ENCODE measurements at regions not wholly inside any gene's neighbourhood (a gene's known extent, or its start where the extent isn't known, plus 50 kb on each side); places are given as distances from the start of the nearest gene placed in this dataset.

- no peak overlapping the region for H2BK15ac ChIP-seq (ENCODE audit: low read depth, low read length)
- ATAC-seq (ENCODE audit: low read depth) (no peak), DNase-seq (no peak)
- no peak overlapping the region for H3K4me2 ChIP-seq (ENCODE audit: low read depth, low read length)
- no peaks in the 10 kb centered on the region for H4K20me1 ChIP-seq (ENCODE audit: insufficient read depth, low read length)
- H4K91ac ChIP-seq (ENCODE audit: insufficient read depth, low read depth, low read length), result no peak overlapping the region
- TF ChIP-seq, protein P1, sequence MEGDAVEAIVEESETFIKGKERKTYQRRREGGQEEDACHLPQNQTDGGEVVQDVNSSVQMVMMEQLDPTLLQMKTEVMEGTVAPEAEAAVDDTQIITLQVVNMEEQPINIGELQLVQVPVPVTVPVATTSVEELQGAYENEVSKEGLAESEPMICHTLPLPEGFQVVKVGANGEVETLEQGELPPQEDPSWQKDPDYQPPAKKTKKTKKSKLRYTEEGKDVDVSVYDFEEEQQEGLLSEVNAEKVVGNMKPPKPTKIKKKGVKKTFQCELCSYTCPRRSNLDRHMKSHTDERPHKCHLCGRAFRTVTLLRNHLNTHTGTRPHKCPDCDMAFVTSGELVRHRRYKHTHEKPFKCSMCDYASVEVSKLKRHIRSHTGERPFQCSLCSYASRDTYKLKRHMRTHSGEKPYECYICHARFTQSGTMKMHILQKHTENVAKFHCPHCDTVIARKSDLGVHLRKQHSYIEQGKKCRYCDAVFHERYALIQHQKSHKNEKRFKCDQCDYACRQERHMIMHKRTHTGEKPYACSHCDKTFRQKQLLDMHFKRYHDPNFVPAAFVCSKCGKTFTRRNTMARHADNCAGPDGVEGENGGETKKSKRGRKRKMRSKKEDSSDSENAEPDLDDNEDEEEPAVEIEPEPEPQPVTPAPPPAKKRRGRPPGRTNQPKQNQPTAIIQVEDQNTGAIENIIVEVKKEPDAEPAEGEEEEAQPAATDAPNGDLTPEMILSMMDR (conservative IDR thresholded peaks at IDR 0.05; ENCODE audit: low read depth, low read length), result no peak
- no peak for TF ChIP-seq BHLHE40 (IDR thresholded peaks at IDR 0.05; ENCODE audit: low read depth, low read length)
- TF ChIP-seq CHD1 (IDR thresholded peaks at IDR 0.05; ENCODE audit: low read depth, low read length), result no peak
- TF ChIP-seq MAFK (IDR thresholded peaks at IDR 0.05; ENCODE audit: low read depth, low read length), result no peak
- no peak for TF ChIP-seq ELK1 (IDR thresholded peaks at IDR 0.05; ENCODE audit: borderline replicate concordance, low read depth, low read length)
- TF ChIP-seq SMC3 (IDR thresholded peaks at IDR 0.05; ENCODE audit: low read depth, low read length), result no peak
- no peak for TF ChIP-seq RCOR1 (IDR thresholded peaks at IDR 0.05; ENCODE audit: insufficient replicate concordance, low read length)
- TF ChIP-seq POLR2A (IDR thresholded peaks at IDR 0.05; ENCODE audit: low read depth, low read length), result no peak
- no peak for TF ChIP-seq MXI1 (IDR thresholded peaks at IDR 0.05; ENCODE audit: borderline replicate concordance, low read depth, low read length)
- no peak for TF ChIP-seq RAD21 (IDR thresholded peaks at IDR 0.05; ENCODE audit: low read length)
- no peak for TF ChIP-seq FOS (IDR thresholded peaks at IDR 0.05; ENCODE audit: low read depth, low read length)
- TF ChIP-seq MAZ (IDR thresholded peaks at IDR 0.05; ENCODE audit: borderline replicate concordance, low read depth, low read length), result no peak
- H3K36me3 ChIP-seq (ENCODE audit: control insufficient read depth, insufficient read depth, low read length), result no peaks in the 10 kb centered on the region
- no peak overlapping the region for H3K14ac ChIP-seq (replicated peaks; ENCODE audit: low read depth, low read length)
- no peak overlapping the region for H2AK5ac ChIP-seq (ENCODE audit: low read depth, low read length)
- no peak overlapping the region for H4K8ac ChIP-seq (ENCODE audit: low read depth in 2 of 2, low read length in 2 of 2)
- H3K4me1 ChIP-seq (ENCODE audit: control insufficient read depth, insufficient read depth, low read length), result no peaks in the 10 kb centered on the region
- H3K4me3 ChIP-seq (ENCODE audit: insufficient read depth, low read depth, low read length), result no peak overlapping the region
- peaks cover 56% of the 10 kb centered on the region for H3K27me3 ChIP-seq (ENCODE audit: control insufficient read depth, insufficient read depth, low read length)
- intact Hi-C loops (cut with micrococcal nuclease) (no loop called here), in situ Hi-C loops (cut with MboI; ENCODE audit: low sequenced_read_pairs) (no loop called here), dilution Hi-C loops (cut with HindIII; ENCODE audit: low sequenced_read_pairs, unreplicated experiment) (no loop called here)
- H3K79me1 ChIP-seq (ENCODE audit: low read depth in 1 of 2, low read length in 2 of 2), result no peaks in the 10 kb centered on the region
- no peak overlapping the region for H3K23ac ChIP-seq (ENCODE audit: low read depth, low read length)
- H2AK9ac ChIP-seq (replicated peaks; ENCODE audit: low read depth, low read length, poor library complexity), result no peak overlapping the region
- H2BK120ac ChIP-seq (ENCODE audit: low read depth, low read length), result no peak overlapping the region
- no peaks in the 10 kb centered on the region for H3K9me3 ChIP-seq (ENCODE audit: control insufficient read depth, insufficient read depth, low read length)
- ChIA-PET POLR2A (ENCODE audit: unreplicated experiment) (no interaction called here), CTCF (interaction anchor here (0.9 kb wide), 1 partner anchor 11 kb away, joined by 4 read pairs; no protein-coding TSS in a partner anchor)
- no CpG with 5 or more reads among the region's 3 CpGs for WGBS, 2 experiments (ENCODE audit: extremely low coverage in 2 of 2, insufficient read length in 1 of 2)
- no peak overlapping the region for H3K9ac ChIP-seq (ENCODE audit: low read depth, low read length)
- H3K27ac ChIP-seq (ENCODE audit: insufficient read depth, low read length), result no peak overlapping the region
- no peak overlapping the region for H3K4ac ChIP-seq (ENCODE audit: low read depth, low read length)
- no peak overlapping the region for H4K5ac ChIP-seq (ENCODE audit: low read depth, low read length)
- no peak overlapping the region for H3K18ac ChIP-seq (ENCODE audit: low read depth, low read length)
- no peaks in the 10 kb centered on the region for H3K9me1 ChIP-seq (ENCODE audit: insufficient read depth, low read length)
- H2BK20ac ChIP-seq (ENCODE audit: low read depth, low read length), result no peak overlapping the region
- no peak overlapping the region for H2BK5ac ChIP-seq (ENCODE audit: low read depth, low read length, poor library complexity, severe bottlenecking)
- no peak overlapping the region for H3K56ac ChIP-seq (ENCODE audit: extremely low read depth, insufficient read depth, low read length)
- H2AFZ ChIP-seq (replicated peaks; ENCODE audit: low read length, poor library complexity), result no peak overlapping the region
- no TSS peak for BruUV-seq (replicated peaks)
Measured at GRCh38 chr11:127063241-127063640, 62.7 kb upstream of the KIRREL3 start.
